HepG2 (cell line): ENCODE measurements at regions not wholly inside any gene's neighbourhood (a gene's known extent, or its start where the extent isn't known, plus 50 kb on each side); places are given as distances from the start of the nearest gene placed in this dataset.

Experiments used
- FOXA3 ChIP-seq: IDR thresholded peaks from 2 replicates; pipeline ENCODE4 v1.6.1; 2016; ENCODE audit warnings: missing genetic modification reagents, missing compliant biosample characterization
- HMG20B ChIP-seq: conservative IDR thresholded peaks from 2 replicates; pipeline ENCODE4 v1.6.1; 2016; ENCODE audit warnings: missing genetic modification reagents, missing compliant biosample characterization
- HOXA7 ChIP-seq: sonication (generic); formaldehyde crosslinking; IDR thresholded peaks from 2 replicates; pipeline ENCODE4 v1.8.1; 2022; ENCODE audit warnings: mild to moderate bottlenecking, missing genetic modification reagents, moderate library complexity
- MZF1 ChIP-seq: sonication (generic); formaldehyde crosslinking; IDR thresholded peaks from 2 replicates; pipeline ENCODE4 v1.8.1; 2023; ENCODE audit warnings: mild to moderate bottlenecking, missing genetic modification reagents, borderline replicate concordance
- NCOA5 ChIP-seq: sonication (generic); formaldehyde crosslinking; IDR thresholded peaks from 2 replicates; pipeline ENCODE4 v1.4.0; 2020; ENCODE audit warnings: missing genetic modification reagents
- POLR2A ChIP-seq, 2 experiments: IDR thresholded peaks; 2 replicates each; pipeline ENCODE4 v1.6.1; 2011; ENCODE audit warnings: low read depth in 2 of 2, low read length in 2 of 2, mild to moderate bottlenecking in 1 of 2, moderate library complexity in 1 of 2; ENCODE audit not compliant: insufficient read depth in 1 of 2
- RBAK ChIP-seq: sonication (generic); formaldehyde crosslinking; IDR thresholded peaks from 2 replicates; pipeline ENCODE4 v1.5.1; 2020; ENCODE audit warnings: mild to moderate bottlenecking, missing genetic modification reagents
- RELA ChIP-seq: sonication (generic); formaldehyde crosslinking; IDR thresholded peaks from 2 replicates; pipeline ENCODE4 v1.4.0; 2020; ENCODE audit warnings: missing genetic modification reagents
- SOX13 ChIP-seq, 3 experiments: fragments of 450-650 bp in 1 of 3; sonication (generic) in 1 of 3; formaldehyde crosslinking in 1 of 3; IDR thresholded peaks in 2 of 3; conservative IDR thresholded peaks in 1 of 3; 2 replicates each; pipeline versions ENCODE4 v1.5.0 to v1.6.1; 2016 to 2020; ENCODE audit warnings: antibody characterized with exemption in 1 of 3, mild to moderate bottlenecking in 1 of 3, missing compliant biosample characterization in 1 of 3, missing genetic modification reagents in 1 of 3, moderate library complexity in 1 of 3
- U2AF2 ChIP-seq: fragments of 200-400 bp; formaldehyde crosslinking; IDR thresholded peaks from 2 replicates; pipeline ENCODE4 v1.6.1; 2017; ENCODE audit warnings: low read depth, mild to moderate bottlenecking, low read length
- WIZ ChIP-seq: sonication (generic); formaldehyde crosslinking; IDR thresholded peaks from 2 replicates; pipeline ENCODE4 v1.5.1; 2020; ENCODE audit warnings: mild to moderate bottlenecking, missing genetic modification reagents
- ZFP1 ChIP-seq: IDR thresholded peaks from 2 replicates; pipeline ENCODE4 v1.6.1; 2016
- ZKSCAN1 ChIP-seq: fragments of 150-350 bp; IDR thresholded peaks from 2 replicates; pipeline ENCODE4 v1.6.1; 2014; ENCODE audit warnings: low read length
- ZNF451 ChIP-seq: sonication (generic); formaldehyde crosslinking; IDR thresholded peaks from 2 replicates; pipeline ENCODE4 v1.5.0; 2020; ENCODE audit warnings: mild to moderate bottlenecking, missing genetic modification reagents
- ZNF564 ChIP-seq: sonication (generic); formaldehyde crosslinking; IDR thresholded peaks from 2 replicates; pipeline ENCODE4 v1.8.1; 2023; ENCODE audit warnings: mild to moderate bottlenecking, missing genetic modification reagents
- TF ChIP-seq, protein P1 (sequence below), 2 experiments: sonication (generic) in 1 of 2; formaldehyde crosslinking in 1 of 2; IDR thresholded peaks; 2 replicates each; pipeline versions ENCODE4 v1.5.1 to v1.6.1; 2011 to 2020; ENCODE audit warnings: borderline replicate concordance in 1 of 2, low read depth in 1 of 2, low read length in 1 of 2, mild to moderate bottlenecking in 1 of 2, missing genetic modification reagents in 1 of 2, moderate library complexity in 1 of 2
- TF ChIP-seq, protein P2 (sequence below): sonication (generic); formaldehyde crosslinking; IDR thresholded peaks from 2 replicates; pipeline ENCODE4 v1.4.0; 2020; ENCODE audit warnings: missing genetic modification reagents
- TF ChIP-seq, protein P3 (sequence below): sonication (generic); formaldehyde crosslinking; IDR thresholded peaks from 2 replicates; pipeline ENCODE4 v1.4.0; 2020; ENCODE audit warnings: missing genetic modification reagents, low read depth, mild to moderate bottlenecking, borderline replicate concordance
- TF ChIP-seq, protein P4 (sequence below): sonication (generic); formaldehyde crosslinking; IDR thresholded peaks from 2 replicates; pipeline ENCODE4 v1.4.0; 2020; ENCODE audit warnings: low read depth, missing genetic modification reagents
- TF ChIP-seq, protein P5 (sequence below): sonication (generic); IDR thresholded peaks from 2 replicates; pipeline ENCODE4 v1.6.1; 2016; ENCODE audit warnings: low read depth, borderline replicate concordance

DNA sequence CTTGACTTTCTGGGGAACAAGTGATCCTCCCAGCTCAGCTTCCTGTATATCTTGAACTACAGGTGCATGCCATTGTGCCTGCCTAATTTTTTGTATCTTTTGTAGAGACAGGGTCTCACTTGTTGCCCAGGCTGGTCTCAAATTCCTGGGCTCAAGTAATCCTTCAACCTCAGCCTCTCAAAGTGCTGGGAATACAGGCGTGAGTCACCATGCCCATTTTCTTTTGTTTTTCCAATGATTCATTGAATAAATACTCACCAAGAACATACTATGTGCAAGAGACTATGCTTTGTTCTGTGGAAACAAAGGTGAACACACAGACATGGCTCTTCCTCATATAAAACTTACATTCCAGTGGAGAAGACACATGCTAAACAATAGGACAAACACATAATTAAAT, 407.8 kb upstream of the DAB1 start (continued):
- TF ChIP-seq, protein P1, sequence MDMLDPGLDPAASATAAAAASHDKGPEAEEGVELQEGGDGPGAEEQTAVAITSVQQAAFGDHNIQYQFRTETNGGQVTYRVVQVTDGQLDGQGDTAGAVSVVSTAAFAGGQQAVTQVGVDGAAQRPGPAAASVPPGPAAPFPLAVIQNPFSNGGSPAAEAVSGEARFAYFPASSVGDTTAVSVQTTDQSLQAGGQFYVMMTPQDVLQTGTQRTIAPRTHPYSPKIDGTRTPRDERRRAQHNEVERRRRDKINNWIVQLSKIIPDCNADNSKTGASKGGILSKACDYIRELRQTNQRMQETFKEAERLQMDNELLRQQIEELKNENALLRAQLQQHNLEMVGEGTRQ (IDR thresholded peaks at IDR 0.05; ENCODE audit: low read depth, low read length) = no peak
- TF ChIP-seq, protein P1 (CRISPR knock-in tag; IDR thresholded peaks at IDR 0.05; ENCODE audit: borderline replicate concordance) = no peak
- TF ChIP-seq, protein P2, sequence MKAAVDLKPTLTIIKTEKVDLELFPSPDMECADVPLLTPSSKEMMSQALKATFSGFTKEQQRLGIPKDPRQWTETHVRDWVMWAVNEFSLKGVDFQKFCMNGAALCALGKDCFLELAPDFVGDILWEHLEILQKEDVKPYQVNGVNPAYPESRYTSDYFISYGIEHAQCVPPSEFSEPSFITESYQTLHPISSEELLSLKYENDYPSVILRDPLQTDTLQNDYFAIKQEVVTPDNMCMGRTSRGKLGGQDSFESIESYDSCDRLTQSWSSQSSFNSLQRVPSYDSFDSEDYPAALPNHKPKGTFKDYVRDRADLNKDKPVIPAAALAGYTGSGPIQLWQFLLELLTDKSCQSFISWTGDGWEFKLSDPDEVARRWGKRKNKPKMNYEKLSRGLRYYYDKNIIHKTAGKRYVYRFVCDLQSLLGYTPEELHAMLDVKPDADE (CRISPR knock-in tag) = no peak
- TF ChIP-seq ZNF451 (CRISPR knock-in tag) (no peak), ZFP1 (CRISPR knock-in tag) (no peak), U2AF2 (no peak), FOXA3 (CRISPR knock-in tag) (peak; percentile 32; the same call in 1 of the 2 replicates), ZKSCAN1 (peak; percentile 84), SOX13 (IDR thresholded peaks at IDR 0.05) (no peak), SOX13 (CRISPR knock-in tag; conservative IDR thresholded peaks at IDR 0.05 in 1 of 2, IDR thresholded peaks at IDR 0.05 in 1 of 2) (peak in 1 of 2 experiments; percentile 81; a peak in 2 of 4 replicates), HMG20B (CRISPR knock-in tag) (no peak), NCOA5 (CRISPR knock-in tag) (no peak), POLR2A (IDR thresholded peaks at IDR 0.05; ENCODE audit: insufficient read depth in 1 of 2, low read depth in 2 of 2, low read length in 2 of 2) (no peak), RBAK (CRISPR knock-in tag) (no peak), HOXA7 (CRISPR knock-in tag) (no peak), MZF1 (CRISPR knock-in tag) (no peak), ZNF564 (CRISPR knock-in tag) (no peak), WIZ (CRISPR knock-in tag) (no peak), RELA (no peak)
- TF ChIP-seq, protein P3, sequence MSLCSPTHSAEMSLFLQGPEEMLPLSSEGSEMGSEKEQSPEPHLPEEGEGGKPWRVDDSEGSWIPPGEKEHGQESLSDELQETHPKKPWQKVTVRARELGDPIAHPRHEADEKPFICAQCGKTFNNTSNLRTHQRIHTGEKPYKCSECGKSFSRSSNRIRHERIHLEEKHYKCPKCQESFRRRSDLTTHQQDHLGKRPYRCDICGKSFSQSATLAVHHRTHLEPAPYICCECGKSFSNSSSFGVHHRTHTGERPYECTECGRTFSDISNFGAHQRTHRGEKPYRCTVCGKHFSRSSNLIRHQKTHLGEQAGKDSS (CRISPR knock-in tag) = no peak
- TF ChIP-seq, protein P4, sequence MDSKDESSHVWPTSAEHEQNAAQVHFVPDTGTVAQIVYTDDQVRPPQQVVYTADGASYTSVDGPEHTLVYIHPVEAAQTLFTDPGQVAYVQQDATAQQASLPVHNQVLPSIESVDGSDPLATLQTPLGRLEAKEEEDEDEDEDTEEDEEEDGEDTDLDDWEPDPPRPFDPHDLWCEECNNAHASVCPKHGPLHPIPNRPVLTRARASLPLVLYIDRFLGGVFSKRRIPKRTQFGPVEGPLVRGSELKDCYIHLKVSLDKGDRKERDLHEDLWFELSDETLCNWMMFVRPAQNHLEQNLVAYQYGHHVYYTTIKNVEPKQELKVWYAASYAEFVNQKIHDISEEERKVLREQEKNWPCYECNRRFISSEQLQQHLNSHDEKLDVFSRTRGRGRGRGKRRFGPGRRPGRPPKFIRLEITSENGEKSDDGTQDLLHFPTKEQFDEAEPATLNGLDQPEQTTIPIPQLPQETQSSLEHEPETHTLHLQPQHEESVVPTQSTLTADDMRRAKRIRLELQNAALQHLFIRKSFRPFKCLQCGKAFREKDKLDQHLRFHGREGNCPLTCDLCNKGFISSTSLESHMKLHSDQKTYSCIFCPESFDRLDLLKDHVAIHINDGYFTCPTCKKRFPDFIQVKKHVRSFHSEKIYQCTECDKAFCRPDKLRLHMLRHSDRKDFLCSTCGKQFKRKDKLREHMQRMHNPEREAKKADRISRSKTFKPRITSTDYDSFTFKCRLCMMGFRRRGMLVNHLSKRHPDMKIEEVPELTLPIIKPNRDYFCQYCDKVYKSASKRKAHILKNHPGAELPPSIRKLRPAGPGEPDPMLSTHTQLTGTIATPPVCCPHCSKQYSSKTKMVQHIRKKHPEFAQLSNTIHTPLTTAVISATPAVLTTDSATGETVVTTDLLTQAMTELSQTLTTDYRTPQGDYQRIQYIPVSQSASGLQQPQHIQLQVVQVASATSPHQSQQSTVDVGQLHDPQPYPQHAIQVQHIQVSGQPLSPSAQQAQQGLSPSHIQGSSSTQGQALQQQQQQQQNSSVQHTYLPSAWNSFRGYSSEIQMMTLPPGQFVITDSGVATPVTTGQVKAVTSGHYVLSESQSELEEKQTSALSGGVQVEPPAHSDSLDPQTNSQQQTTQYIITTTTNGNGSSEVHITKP = no peak
- TF ChIP-seq, protein P5, sequence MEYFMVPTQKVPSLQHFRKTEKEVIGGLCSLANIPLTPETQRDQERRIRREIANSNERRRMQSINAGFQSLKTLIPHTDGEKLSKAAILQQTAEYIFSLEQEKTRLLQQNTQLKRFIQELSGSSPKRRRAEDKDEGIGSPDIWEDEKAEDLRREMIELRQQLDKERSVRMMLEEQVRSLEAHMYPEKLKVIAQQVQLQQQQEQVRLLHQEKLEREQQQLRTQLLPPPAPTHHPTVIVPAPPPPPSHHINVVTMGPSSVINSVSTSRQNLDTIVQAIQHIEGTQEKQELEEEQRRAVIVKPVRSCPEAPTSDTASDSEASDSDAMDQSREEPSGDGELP = no peak
- TF ChIP-seq, all 625 proteins: peak for 6
